WTC11 (cell line): ENCODE measurements at regions not wholly inside any gene's neighbourhood (a gene's known extent, or its start where the extent isn't known, plus 50 kb on each side); places are given as distances from the start of the nearest gene placed in this dataset.

ENCODE experiments used
- ATAC-seq: fragments of 200-7000 bp; cut with Tn5 transposase; 2 replicates; pipeline ENCODE4 v1.10.0; 2021; ENCODE audit warnings: mild to moderate bottlenecking, moderate library complexity
- CTCF ChIA-PET: fragments of 300-600 bp; sonication (Branson Sonifier 250); formaldehyde crosslinking; loops from one replicate; lab custom pipeline; 2021; ENCODE audit warnings: antibody characterized with exemption; lab: Charles Lee
- POLR2A ChIA-PET: fragments of 350-600 bp; sonication (Branson Sonifier 250); formaldehyde crosslinking; loops from one replicate; lab custom pipeline; 2021; ENCODE audit warnings: antibody characterized with exemption; lab: Charles Lee
- DNase-seq: peaks from one replicate; pipeline ENCODE4 v3.0.0; 2021; ENCODE audit warnings: low spot score
- H3K27ac Mint-ChIP-seq: 2 replicates; pipeline ENCODE4 v1.8.0; 2021; ENCODE audit warnings: mixed read lengths
- H3K27me3 Mint-ChIP-seq: 2 replicates; pipeline ENCODE4 v1.8.0; 2021; ENCODE audit warnings: low read depth, mild to moderate bottlenecking, moderate library complexity, mixed read lengths
- H3K36me3 Mint-ChIP-seq: 2 replicates; pipeline ENCODE4 v1.8.0; 2021; ENCODE audit warnings: mixed read lengths
- H3K4me1 Mint-ChIP-seq: 2 replicates; pipeline ENCODE4 v1.8.0; 2022; ENCODE audit warnings: mixed read lengths
- H3K4me3 Mint-ChIP-seq: 2 replicates; pipeline ENCODE4 v1.8.0; 2021; ENCODE audit warnings: mild to moderate bottlenecking, moderate library complexity, mixed read lengths
- H3K9me3 Mint-ChIP-seq: 2 replicates; pipeline ENCODE4 v1.8.0; 2021; ENCODE audit warnings: mixed read lengths
- CREM ChIP-seq: sonication (generic); formaldehyde crosslinking; IDR thresholded peaks from 2 replicates; pipeline ENCODE4 v1.8.1; 2022; ENCODE audit warnings: mild to moderate bottlenecking, missing genetic modification reagents, moderate library complexity
- ETV6 ChIP-seq: sonication (generic); formaldehyde crosslinking; IDR thresholded peaks from 2 replicates; pipeline ENCODE4 v1.8.1; 2022; ENCODE audit warnings: mild to moderate bottlenecking, missing genetic modification reagents
- IRF2 ChIP-seq: sonication (generic); formaldehyde crosslinking; IDR thresholded peaks from 2 replicates; pipeline ENCODE4 v1.8.0; 2022; ENCODE audit warnings: low read depth, missing genetic modification reagents, borderline replicate concordance
- KAT7 ChIP-seq: sonication (generic); formaldehyde crosslinking; IDR thresholded peaks from 2 replicates; pipeline ENCODE4 v1.8.1; 2023; ENCODE audit warnings: missing genetic modification reagents, mild to moderate bottlenecking, borderline replicate concordance
- MXD4 ChIP-seq: fragments of 250-450 bp; sonication (Bioruptor Pico); IDR thresholded peaks from 2 replicates; pipeline ENCODE4 v1.8.0; 2021; ENCODE audit warnings: mild to moderate bottlenecking, moderate library complexity, borderline replicate concordance
- NFYB ChIP-seq: sonication (generic); formaldehyde crosslinking; conservative IDR thresholded peaks from 2 replicates; pipeline ENCODE4 v1.8.0; 2022; ENCODE audit warnings: low read depth, missing genetic modification reagents
- SMAD4 ChIP-seq: sonication (generic); formaldehyde crosslinking; IDR thresholded peaks from 2 replicates; pipeline ENCODE4 v1.8.0; 2022; ENCODE audit warnings: mild to moderate bottlenecking, missing genetic modification reagents
- SOX15 ChIP-seq: fragments of 250-450 bp; sonication (Bioruptor Pico); IDR thresholded peaks from 2 replicates; pipeline ENCODE4 v1.9.0; 2021; ENCODE audit warnings: mild to moderate bottlenecking
- SP1 ChIP-seq: sonication (generic); formaldehyde crosslinking; conservative IDR thresholded peaks from 2 replicates; pipeline ENCODE4 v1.8.1; 2022; ENCODE audit warnings: missing genetic modification reagents
- TCF7 ChIP-seq: sonication (generic); formaldehyde crosslinking; IDR thresholded peaks from 2 replicates; pipeline ENCODE4 v1.8.0; 2022; ENCODE audit warnings: mild to moderate bottlenecking, low read depth, missing genetic modification reagents, moderate library complexity
- TP53 ChIP-seq: sonication (generic); formaldehyde crosslinking; IDR thresholded peaks from 2 replicates; pipeline ENCODE4 v1.8.1; 2023; ENCODE audit warnings: mild to moderate bottlenecking, missing genetic modification reagents
- ZNF121 ChIP-seq: sonication (generic); formaldehyde crosslinking; IDR thresholded peaks from 2 replicates; pipeline ENCODE4 v1.8.0; 2023; ENCODE audit warnings: missing genetic modification reagents
- ZNF232 ChIP-seq: sonication (generic); formaldehyde crosslinking; IDR thresholded peaks from 2 replicates; pipeline ENCODE4 v1.8.0; 2022; ENCODE audit warnings: mild to moderate bottlenecking, missing genetic modification reagents
- TF ChIP-seq, protein P1 (sequence below): sonication (generic); formaldehyde crosslinking; IDR thresholded peaks from 2 replicates; pipeline ENCODE4 v1.8.0; 2022; ENCODE audit warnings: missing genetic modification reagents
- TF ChIP-seq, protein P2 (sequence below): sonication (generic); formaldehyde crosslinking; conservative IDR thresholded peaks from 2 replicates; pipeline ENCODE4 v1.8.1; 2022; ENCODE audit warnings: mild to moderate bottlenecking, missing genetic modification reagents
- TF ChIP-seq, protein P3 (sequence below): fragments of 250-450 bp; sonication (Bioruptor Pico); IDR thresholded peaks from 2 replicates; pipeline ENCODE4 v2.1.2; 2022; ENCODE audit warnings: mild to moderate bottlenecking, moderate library complexity
- TF ChIP-seq, protein P4 (sequence below): sonication (generic); formaldehyde crosslinking; IDR thresholded peaks from 2 replicates; pipeline ENCODE4 v1.8.1; 2023; ENCODE audit warnings: mild to moderate bottlenecking, missing genetic modification reagents, borderline replicate concordance
- TF ChIP-seq, protein P5 (sequence below): sonication (generic); formaldehyde crosslinking; IDR thresholded peaks from 2 replicates; pipeline ENCODE4 v1.8.1; 2023; ENCODE audit warnings: mild to moderate bottlenecking, missing genetic modification reagents

DNA sequence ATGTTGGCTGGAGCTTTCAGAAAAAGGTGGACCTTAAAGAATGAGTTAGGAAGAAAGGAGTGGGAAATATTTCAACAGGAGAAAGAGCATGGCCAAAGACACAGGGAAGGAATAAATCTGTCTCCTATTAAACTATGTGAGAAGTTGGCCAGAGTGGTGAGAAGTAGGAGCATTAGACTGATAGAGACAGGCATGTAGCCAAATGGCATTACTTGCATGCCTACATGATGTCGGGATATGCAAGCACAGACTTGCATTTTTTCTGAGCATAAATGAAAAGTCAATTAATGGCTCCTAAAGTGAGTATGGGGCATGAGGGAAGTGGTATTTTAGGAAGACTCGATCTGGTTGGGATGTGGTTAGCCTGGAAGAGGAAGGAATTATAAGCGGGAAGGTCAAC is 279.6 kb upstream of the PITX2 start:
- H3K4me3 Mint-ChIP-seq = no peak overlapping the region
- H3K9me3 Mint-ChIP-seq = no peaks in the 10 kb centered on the region
- no peaks in the 10 kb centered on the region for H3K36me3 Mint-ChIP-seq
- H3K27ac Mint-ChIP-seq = no peak overlapping the region; the same call in 1 of the 2 replicates
- DNase-seq (no peak), ATAC-seq (no peak)
- H3K27me3 Mint-ChIP-seq = no peaks in the 10 kb centered on the region
- TF ChIP-seq ZNF121 = no peak
- peaks cover 28% of the 10 kb centered on the region for H3K4me1 Mint-ChIP-seq
- ChIA-PET CTCF (no interaction called here), POLR2A (no interaction called here)

DNA sequence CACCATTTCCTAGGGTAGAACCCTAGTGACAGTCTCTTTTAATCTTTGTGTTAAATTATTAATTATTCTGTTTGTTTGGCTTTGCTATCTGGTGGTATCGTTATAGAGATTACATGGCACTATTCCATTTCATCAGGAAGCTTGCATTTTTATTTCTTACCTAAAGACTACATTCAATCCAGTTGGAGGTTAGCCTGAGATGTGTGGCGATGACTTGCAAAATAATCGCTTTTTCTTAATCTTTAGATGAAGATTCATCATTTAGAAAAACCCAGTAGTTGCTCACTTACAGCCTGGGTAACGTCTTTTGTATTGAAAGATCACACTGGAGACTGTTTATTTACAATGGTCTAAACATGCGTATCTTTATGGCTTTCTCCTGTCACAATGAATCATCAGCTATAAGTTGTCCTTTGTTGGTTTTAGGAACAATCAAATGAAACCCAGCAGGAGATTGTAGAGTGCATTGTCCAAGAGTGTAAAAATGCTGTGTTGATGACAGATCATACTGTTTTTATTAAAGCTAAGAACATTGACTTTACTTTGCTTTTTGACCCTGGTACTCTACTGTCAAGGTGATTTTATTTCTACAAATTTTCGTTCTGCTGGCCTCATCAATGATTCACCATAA is 281.7 kb upstream of the PITX2 start:
- no peak for ATAC-seq
- H3K36me3 Mint-ChIP-seq = no peaks in the 10 kb centered on the region
- ChIA-PET POLR2A (interaction anchor here (0.6 kb wide), 1 partner anchor 205 kb away, joined by 3 read pairs; no protein-coding TSS in a partner anchor), CTCF (no interaction called here)
- H3K4me3 Mint-ChIP-seq = no peak overlapping the region
- H3K9me3 Mint-ChIP-seq = no peaks in the 10 kb centered on the region
- H3K27me3 Mint-ChIP-seq = no peaks in the 10 kb centered on the region
- H3K27ac Mint-ChIP-seq = no peak overlapping the region
- TF ChIP-seq, protein P1, sequence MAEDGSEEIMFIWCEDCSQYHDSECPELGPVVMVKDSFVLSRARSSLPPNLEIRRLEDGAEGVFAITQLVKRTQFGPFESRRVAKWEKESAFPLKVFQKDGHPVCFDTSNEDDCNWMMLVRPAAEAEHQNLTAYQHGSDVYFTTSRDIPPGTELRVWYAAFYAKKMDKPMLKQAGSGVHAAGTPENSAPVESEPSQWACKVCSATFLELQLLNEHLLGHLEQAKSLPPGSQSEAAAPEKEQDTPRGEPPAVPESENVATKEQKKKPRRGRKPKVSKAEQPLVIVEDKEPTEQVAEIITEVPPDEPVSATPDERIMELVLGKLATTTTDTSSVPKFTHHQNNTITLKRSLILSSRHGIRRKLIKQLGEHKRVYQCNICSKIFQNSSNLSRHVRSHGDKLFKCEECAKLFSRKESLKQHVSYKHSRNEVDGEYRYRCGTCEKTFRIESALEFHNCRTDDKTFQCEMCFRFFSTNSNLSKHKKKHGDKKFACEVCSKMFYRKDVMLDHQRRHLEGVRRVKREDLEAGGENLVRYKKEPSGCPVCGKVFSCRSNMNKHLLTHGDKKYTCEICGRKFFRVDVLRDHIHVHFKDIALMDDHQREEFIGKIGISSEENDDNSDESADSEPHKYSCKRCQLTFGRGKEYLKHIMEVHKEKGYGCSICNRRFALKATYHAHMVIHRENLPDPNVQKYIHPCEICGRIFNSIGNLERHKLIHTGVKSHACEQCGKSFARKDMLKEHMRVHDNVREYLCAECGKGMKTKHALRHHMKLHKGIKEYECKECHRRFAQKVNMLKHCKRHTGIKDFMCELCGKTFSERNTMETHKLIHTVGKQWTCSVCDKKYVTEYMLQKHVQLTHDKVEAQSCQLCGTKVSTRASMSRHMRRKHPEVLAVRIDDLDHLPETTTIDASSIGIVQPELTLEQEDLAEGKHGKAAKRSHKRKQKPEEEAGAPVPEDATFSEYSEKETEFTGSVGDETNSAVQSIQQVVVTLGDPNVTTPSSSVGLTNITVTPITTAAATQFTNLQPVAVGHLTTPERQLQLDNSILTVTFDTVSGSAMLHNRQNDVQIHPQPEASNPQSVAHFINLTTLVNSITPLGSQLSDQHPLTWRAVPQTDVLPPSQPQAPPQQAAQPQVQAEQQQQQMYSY (CRISPR knock-in tag) = no peak
- TF ChIP-seq ZNF232 (CRISPR knock-in tag) (no peak), CREM (CRISPR knock-in tag) (no peak), ZNF121 (no peak), ETV6 (no peak), SMAD4 (CRISPR knock-in tag) (no peak), SP1 (CRISPR knock-in tag) (no peak), IRF2 (CRISPR knock-in tag) (no peak), TCF7 (CRISPR knock-in tag) (no peak), SOX15 (no peak), KAT7 (CRISPR knock-in tag) (no peak), TP53 (no peak), MXD4 (no peak), NFYB (no peak)
- TF ChIP-seq, protein P2, sequence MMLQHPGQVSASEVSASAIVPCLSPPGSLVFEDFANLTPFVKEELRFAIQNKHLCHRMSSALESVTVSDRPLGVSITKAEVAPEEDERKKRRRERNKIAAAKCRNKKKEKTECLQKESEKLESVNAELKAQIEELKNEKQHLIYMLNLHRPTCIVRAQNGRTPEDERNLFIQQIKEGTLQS (CRISPR knock-in tag) = no peak
- TF ChIP-seq, protein P3, sequence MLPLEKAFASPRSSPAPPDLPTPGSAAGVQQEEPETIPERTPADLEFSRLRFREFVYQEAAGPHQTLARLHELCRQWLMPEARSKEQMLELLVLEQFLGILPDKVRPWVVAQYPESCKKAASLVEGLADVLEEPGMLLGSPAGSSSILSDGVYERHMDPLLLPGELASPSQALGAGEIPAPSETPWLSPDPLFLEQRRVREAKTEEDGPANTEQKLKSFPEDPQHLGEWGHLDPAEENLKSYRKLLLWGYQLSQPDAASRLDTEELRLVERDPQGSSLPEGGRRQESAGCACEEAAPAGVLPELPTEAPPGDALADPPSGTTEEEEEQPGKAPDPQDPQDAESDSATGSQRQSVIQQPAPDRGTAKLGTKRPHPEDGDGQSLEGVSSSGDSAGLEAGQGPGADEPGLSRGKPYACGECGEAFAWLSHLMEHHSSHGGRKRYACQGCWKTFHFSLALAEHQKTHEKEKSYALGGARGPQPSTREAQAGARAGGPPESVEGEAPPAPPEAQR = no peak
- TF ChIP-seq, protein P4, sequence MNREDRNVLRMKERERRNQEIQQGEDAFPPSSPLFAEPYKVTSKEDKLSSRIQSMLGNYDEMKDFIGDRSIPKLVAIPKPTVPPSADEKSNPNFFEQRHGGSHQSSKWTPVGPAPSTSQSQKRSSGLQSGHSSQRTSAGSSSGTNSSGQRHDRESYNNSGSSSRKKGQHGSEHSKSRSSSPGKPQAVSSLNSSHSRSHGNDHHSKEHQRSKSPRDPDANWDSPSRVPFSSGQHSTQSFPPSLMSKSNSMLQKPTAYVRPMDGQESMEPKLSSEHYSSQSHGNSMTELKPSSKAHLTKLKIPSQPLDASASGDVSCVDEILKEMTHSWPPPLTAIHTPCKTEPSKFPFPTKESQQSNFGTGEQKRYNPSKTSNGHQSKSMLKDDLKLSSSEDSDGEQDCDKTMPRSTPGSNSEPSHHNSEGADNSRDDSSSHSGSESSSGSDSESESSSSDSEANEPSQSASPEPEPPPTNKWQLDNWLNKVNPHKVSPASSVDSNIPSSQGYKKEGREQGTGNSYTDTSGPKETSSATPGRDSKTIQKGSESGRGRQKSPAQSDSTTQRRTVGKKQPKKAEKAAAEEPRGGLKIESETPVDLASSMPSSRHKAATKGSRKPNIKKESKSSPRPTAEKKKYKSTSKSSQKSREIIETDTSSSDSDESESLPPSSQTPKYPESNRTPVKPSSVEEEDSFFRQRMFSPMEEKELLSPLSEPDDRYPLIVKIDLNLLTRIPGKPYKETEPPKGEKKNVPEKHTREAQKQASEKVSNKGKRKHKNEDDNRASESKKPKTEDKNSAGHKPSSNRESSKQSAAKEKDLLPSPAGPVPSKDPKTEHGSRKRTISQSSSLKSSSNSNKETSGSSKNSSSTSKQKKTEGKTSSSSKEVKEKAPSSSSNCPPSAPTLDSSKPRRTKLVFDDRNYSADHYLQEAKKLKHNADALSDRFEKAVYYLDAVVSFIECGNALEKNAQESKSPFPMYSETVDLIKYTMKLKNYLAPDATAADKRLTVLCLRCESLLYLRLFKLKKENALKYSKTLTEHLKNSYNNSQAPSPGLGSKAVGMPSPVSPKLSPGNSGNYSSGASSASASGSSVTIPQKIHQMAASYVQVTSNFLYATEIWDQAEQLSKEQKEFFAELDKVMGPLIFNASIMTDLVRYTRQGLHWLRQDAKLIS (CRISPR knock-in tag) = no peak
- TF ChIP-seq, protein P5, sequence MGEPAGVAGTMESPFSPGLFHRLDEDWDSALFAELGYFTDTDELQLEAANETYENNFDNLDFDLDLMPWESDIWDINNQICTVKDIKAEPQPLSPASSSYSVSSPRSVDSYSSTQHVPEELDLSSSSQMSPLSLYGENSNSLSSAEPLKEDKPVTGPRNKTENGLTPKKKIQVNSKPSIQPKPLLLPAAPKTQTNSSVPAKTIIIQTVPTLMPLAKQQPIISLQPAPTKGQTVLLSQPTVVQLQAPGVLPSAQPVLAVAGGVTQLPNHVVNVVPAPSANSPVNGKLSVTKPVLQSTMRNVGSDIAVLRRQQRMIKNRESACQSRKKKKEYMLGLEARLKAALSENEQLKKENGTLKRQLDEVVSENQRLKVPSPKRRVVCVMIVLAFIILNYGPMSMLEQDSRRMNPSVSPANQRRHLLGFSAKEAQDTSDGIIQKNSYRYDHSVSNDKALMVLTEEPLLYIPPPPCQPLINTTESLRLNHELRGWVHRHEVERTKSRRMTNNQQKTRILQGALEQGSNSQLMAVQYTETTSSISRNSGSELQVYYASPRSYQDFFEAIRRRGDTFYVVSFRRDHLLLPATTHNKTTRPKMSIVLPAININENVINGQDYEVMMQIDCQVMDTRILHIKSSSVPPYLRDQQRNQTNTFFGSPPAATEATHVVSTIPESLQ (CRISPR knock-in tag) = no peak
- no peak for DNase-seq
- H3K4me1 Mint-ChIP-seq = peaks cover 13% of the 10 kb centered on the region
